GM21723 (cell line): ENCODE measurements at regions not wholly inside any gene's neighbourhood (a gene's known extent, or its start where the extent isn't known, plus 50 kb on each side); places are given as distances from the start of the nearest gene placed in this dataset.
A peak's percentile ranks its signal among the peaks of the same experiment; 100 is the strongest.
"Not testable (repeated sequence)": the region's sequence is repeated elsewhere in the genome, so short reads cannot be mapped to it uniquely, and the experiment has no call there.

Experiments used
- ATAC-seq: cut with Tn5 transposase; IDR thresholded peaks from one replicate; pipeline ENCODE4 v1.9.1; 2021; ENCODE audit warnings: mild to moderate bottlenecking, moderate library complexity; ENCODE audit not compliant: unreplicated experiment

DNA sequence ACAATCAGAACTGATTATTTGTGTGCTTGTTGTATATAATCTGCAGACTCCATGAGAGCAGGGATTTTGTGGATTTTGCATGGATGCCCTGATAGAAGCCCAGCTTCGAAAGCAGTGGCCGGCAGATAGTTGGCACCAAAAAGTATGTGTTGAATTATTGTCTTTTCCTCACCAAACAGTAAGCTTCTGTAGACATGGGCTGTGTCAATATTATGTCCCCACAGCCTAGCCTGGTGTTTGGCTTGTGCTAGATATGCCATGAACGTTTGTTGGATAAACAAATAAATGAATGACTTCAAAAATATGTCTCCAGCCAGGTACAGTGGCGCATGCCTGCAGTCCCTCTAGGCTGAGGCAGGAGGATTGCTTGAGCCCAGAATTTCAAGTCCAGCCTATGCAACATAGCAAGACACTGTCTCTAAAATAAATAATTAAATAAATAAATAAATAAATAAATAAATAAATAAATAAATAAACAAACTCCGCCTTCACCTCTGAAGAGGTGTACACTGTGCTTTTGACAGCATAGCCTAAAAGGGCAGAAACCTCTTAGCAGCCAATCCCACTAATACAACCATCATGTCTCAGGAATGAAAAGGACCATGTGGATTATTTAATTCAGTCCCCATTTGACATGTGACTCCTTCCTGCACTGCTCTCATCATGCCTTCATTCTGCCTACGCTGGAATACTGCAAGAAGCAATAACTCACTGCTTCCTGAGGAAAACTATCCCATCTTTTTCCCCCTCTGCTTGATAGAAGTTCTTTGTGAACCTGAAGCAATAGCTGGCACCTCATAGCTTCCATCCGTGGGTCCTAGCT lies 335.2 kb downstream of the FBXW7 start:
- ATAC-seq = no peak

DNA sequence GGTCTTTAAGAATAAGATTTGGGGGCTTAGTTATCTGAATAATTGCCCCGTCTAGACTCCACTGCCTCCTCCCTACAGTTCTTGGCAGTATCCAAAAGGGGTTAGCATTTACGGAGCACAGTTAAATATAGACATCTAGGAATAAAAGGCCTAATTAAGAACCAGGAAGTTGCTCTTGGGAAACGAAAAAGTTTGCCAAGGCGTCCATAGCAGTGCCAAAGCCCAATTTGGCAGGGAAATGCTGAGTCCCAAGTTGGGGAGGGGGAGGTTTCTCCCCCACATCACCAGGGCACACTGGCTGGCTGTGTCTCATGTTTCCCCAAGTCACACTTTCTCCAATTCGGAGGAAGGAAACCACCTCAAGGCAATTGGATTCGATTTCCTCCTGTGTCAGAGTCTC lies 338.7 kb downstream of the FBXW7 start:
- ATAC-seq = no peak

DNA sequence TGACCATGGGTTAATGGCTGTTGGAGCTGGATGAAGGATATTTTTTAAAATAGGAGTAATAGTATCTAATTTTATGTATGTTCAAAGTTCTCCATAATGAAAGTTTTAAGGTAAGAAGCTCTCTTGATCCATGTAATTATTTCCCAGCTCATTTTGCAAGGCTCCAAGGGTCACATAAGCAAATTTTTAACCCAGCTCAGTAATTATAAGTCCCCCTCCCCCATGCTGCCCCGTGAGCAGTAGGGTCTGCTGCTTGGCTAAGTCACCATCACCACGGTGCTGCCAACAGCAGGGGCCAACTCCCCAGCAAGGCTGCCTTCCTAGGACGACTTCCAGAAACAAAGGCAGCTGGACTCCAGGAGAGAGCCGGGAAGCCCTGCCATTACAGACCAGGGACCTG lies 340.0 kb downstream of the FBXW7 start:
- ATAC-seq = no peak

DNA sequence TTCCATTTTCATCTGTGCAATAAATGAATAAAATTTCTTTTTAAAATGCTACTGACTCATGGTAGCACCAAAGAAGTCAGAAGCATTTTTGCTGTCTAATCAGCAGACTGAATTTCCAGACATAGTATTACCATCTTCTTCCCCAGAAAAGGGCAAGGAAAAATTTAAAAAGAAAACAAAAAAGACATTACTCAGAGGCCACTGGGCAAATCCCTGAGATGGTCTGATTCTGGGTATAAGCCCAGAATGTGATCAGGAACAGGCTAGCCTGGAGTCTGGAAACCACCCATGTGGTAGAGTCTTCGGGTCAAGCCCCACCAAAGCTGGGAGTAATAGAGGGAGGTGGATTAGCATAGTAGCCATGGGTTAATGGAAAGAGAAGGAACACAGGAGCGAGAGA lies 342.8 kb downstream of the FBXW7 start:
- no peak for ATAC-seq

DNA sequence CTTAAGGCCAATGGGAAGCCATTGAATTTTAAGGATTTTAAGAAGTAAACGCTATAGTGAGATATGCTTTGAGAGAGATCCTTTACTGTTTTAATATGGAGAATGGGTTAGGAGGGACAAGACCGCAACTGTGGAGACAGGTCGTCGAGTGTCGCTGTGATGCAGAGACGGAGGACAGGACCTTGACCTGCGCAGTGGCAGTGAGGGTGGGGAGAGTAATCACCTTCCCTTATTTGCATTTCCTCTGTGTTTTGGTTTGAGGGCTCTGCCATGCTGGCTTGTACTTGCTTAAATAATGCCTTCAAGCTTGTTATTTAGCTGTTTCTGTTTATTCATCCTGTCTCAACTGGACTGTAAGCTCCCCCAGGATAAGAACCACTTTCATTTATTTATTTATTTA lies 345.0 kb downstream of the FBXW7 start:
- no peak for ATAC-seq

DNA sequence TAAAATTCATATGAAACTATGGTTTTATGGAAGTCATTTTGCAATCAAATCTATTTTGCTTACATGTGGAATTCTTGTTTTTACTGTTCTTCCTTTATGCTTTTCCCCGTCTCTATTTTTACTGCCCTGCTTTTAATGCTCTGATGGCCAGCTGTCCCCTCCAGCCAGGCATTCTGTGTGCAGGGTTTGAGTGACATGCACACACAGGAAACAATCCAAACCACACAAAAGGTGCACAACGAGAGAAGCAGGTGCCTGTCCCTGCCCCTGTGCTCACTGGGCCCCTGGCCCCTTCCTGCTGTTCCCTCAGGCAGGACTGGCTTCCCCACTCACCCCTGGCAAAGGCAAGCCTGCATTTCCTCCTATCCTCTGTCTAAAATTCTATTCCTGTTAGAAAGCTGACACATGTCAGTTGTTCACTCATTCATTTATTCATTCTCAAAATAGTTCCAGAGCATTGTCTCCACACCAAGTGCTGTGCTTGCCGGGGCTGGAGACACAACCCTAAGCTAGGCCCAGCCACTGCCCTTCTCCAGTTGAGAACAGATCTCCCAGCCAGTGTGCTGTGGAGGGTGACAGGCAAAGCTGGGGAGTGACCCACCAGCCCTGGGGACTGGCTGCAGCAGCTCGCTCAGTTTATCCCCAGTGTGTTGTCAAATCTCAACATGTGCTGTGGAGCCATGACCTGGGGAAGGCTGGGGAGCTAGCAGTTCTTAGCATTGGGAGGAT lies 346.3 kb downstream of the FBXW7 start:
- ATAC-seq = peak; percentile 83

DNA sequence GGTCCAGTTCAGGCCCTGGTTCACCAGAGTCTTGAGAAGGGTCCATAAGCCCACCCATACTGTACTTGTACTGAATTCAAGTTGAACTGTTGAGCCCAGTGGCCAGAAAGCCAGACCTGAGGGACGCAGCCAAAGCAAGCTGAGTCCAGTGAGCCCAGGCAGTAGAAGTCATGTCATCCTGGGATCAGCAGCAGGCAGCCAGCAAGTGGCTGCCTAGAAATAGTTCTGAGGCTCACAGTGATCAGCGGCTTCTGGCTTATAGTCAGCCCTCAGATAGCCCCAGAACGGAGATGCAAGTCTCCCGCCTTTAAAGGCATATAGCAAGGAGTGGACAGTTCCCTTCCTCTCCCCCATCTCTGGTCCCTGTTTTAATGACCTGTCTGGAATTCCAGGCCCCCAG lies 347.1 kb downstream of the FBXW7 start:
- ATAC-seq = no peak

DNA sequence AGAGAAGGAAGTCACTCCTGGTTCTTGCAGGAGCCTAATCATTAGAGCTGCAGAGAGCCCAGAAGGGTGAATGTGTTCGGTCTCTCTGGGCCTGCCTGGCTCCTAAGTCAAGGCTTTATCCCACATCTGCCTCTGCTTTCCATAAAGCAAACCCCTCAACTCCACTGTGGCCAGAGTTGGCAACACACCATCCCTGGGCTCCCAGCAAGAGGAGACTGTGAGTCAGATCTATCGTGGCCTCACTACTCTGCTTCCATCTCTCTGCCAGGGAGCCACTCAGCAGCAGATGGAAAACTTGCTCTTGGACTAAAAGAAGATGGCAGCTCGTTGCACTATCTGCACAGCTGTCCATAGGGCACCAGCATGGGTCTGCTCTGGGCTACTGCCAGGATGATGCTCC lies 348.2 kb downstream of the FBXW7 start:
- no peak for ATAC-seq

DNA sequence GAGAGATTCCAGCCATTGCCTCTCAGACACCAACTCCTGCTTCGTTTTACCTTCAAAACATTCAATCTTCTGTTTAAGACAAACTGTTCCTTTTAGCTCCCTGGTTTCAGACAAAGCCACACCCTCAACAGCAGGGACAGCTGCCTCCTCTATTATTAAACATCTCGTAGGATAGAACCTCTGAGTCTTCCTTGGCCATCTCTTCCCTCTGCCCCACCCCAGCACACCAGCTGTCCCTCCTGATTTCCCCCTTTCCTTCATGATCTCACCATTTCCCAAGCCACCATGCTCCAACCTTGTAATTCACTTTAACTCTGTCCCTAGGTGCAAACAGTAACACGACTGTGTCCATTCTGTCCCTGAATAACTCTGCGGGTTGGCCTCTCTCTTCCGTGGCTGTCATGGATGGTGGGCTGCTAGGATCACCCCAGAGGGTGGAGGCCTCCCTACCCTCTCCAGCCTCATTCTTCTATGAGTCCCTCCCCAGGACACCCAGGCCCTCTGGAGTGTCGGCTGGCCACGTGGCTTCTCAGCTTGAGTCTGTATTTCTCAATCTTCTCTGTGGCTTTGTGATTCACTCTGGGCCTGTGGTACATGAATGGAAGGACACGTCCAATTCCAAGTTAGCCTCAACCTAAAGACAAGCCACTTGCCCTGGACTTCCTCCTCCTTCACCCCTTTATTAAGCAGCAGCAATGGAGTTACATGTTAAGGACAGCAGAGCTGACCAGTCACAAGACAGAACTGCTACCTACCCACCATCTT lies 349.9 kb downstream of the FBXW7 start:
- no peak for ATAC-seq

DNA sequence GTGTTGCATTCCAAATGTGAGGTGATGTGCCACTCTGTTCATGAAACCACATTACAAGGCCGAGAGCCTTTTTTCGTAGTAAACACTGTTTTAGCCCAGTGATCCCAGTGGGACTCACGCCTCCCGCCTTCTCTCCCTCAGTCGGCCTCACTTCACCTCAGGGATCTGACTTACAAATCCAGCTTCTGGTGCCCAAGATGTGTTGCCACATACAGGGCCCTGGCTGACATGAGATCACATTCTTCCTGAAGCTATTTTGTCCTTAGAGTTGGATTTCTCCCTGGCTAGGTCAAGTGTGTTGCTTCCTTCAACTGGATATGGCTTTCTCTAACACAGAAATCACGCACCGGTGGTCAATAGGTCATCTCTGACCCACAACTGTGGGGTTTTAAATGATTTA lies 354.7 kb downstream of the FBXW7 start:
- no peak for ATAC-seq

DNA sequence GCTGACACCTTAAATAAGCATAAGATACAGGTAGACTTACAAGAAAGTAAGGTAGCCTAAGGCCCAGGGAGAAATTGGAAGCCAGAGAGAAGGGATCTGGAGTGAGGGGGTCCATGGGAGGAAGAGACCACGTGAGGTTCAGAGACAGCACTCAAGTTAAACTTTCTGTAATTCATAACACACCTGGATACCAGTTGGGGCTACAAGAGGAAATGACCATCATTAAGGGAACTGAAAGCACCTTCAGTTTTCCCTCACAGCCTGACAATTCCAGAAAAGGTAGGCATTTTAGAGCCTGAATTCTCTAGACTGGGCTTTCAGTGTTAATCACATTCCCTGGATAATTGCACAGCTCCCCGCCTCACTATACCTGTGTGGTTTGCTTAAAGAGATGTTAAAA lies 355.5 kb downstream of the FBXW7 start:
- no peak for ATAC-seq

DNA sequence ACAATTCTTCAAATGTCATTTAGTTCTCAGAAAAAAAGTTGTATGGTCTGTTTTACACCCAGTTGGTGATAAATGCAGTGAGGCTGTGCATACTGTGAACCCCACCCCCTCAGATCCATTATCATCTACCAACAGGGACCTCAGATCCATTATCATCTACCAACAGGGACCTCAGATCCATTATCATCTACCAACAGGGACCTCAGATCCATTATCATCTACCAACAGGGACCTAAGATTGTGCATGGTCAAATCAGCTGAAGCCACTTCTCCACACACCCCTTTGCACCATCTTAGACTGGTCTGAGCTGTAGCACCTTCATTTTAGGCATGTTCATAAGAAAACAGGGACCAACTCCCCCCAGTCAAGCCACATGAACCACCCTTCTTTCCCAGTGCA lies 358.4 kb downstream of the FBXW7 start:
- not testable (repeated sequence) for ATAC-seq

DNA sequence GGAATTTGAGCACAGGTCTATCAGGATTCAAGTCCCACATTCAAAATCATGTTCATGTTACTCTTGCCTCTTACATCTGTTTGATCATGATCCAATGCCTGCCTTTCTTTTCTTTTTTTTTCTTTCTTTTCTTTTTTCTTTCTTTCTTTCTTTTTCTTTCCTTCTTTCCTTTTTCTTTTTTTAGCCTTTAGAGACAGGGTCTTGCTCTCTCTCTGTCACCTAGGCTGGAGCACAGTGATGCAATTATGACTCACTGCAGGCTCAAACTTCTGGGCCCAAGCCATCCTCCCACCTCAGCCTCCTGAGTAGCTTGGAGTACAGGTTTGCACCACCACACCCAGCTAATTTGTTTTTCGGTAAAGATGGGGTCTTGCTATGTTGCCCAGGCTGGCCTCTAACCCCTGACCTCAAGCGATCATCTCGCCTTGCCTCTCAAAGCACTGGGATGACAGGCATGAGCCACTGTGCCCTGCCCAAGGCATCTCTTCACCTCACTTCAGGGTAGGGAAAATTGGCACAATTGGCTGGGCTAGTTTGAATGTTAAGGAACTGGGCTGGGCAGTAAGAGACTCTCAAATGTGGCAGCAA lies 359.2 kb downstream of the FBXW7 start:
- ATAC-seq = no peak

DNA sequence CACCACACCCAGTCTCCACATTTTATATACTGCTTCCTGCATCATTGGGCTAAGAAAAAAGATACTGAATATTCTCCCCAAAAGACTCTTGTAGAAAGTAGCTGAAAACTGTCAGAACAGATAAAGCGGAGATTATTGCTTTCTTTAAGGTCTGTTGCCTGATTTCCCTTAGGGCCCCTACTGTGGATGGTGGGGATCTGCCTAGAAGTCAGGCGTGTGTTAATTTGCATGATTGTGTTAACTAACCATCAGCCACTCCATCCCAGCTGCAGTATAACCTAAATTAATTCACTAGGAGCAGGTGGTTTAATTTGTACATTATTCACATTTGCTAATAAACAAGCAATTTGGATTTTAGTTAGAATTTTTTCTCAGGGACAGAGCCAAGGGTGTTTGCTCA lies 360.3 kb downstream of the FBXW7 start:
- ATAC-seq = no peak

DNA sequence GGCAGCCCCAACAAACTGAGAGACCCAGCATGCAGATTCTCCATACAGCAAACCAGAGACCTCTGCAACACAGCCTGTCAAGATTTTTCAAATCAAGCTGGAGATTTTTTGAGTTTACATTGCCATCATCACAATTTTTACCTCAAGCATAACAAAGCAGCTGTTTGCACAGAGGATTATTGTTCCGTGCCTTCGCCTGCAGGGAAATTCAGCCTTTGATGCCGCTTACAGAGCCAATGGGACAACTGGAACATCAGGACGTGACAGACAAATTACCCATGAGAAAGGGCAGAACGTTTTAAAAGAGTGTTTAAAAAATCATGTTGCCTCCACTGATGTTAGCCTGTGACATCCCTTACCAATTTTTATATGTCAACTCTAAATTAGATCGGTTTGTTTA lies 363.7 kb downstream of the FBXW7 start:
- ATAC-seq = no peak

DNA sequence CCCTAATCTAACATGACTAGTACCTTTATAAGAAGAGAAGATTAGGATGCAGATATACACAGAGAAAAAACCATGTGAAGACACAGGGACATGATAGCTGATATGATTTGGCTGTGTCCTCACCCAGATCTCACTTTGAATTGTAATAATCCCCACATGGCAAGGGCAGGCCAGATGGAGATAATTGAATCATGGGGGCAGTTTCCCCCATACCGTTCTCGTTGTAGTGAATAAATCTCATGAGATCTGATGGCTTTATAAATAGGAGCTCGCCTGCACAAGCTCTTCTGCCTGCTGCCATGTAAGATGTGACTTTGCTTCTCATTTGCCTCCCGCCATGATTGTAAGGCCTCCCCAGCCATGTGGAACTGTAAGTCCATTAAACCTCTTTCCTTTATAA lies 364.3 kb downstream of the FBXW7 start:
- no peak for ATAC-seq

DNA sequence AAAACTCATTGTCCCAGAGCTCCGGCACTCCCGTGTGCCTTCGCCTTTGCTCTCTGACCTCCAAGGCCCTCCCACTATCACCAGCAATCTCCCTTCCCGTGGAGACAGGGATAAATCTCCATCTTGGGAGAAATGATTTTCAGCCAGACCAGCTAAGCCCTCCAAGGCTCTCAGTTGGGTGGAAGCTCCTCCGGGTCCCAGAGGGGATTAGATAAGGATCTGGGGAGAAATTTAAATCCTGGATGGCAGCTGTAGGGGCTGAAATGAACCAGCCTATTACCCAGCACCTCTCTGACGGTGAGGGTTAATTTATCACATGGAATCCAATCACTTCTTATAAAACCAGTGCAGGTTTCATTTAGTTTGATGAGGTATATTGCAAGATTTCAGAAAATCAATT lies 366.2 kb downstream of the FBXW7 start:
- ATAC-seq = no peak

DNA sequence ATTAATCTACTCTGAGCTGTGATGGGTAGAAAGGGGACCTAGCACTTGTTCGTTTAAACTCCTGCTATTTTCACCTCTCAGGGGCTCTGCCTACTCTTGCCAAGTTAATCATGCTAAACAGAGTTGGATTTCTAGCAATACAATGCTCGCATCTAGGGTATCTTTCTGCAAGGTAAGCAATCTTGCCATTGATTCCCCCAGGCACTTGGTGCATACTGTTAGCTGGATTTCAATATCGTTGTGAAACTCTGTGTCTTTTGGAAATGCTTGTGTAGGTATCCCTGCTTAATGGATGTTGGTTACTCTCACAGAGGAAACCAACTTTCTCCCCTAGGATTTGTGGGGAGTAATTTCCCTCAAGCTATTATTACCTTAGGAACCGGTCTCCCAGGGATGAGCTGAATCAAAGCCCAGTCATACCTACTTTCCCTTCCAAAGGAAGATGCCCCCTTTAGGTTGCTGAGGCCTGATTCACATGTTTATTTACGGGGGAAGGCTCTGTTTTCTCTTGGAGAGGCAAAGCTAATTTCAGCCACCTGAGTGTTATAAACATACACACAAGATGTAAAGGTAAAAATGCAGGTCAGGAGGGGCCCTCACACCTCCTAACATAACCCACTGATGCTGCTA lies 366.8 kb downstream of the FBXW7 start:
- no peak for ATAC-seq

DNA sequence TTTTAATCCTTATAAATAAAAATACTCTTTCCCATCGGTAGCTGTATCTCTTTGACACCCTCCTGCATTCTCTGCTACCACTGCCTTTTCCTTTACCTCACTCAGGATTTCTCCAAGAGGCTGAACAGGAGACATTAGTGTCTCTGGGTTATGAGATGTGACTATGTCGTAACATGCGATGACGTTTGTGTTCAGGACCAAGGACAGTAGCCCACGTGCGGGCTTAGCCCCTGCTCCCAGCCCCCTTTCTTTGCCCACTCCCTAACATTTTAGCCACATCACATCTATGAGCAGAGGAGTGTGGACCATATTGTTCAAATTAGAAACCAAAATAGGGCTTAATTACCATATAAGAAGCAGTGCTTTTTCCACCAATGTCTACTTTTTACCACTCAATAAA lies 369.3 kb downstream of the FBXW7 start:
- no peak for ATAC-seq

DNA sequence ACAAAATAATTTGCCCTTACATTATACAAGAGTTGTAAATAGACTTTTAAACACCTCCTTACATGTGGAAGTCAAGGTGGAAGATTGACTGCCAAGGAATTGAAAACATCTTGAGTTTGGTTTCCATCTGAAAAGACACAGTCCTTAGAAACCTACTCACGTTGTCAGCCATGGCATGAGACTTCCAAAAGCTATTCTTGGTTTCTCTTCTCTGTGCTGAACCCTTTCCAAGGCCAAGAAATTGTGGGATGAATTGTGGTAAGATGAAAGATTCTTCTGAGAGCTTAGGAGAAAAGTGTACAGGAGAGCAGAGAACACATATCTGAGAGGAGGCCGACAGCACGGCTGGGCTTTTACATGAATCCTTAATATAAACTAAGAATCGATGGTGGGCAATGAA lies 370.0 kb downstream of the FBXW7 start:
- ATAC-seq = no peak

DNA sequence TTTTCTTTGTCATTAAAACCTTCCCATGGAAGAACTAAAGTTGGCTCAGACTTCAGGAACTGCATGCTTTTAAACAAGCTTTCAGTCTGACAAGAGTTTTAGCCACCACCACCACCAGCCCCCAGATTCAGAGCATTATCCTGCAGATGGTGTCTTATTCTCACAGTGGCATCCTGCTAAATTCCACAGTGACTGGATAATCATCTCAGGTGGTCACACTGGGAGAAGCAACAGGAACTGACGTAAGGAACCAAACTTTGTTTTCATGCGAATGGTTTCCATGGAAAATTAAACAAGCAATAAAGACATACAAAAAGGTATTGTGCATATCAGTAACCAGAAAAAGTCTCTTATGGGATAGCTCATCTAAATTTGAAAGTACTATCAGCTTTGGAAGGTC lies 370.7 kb downstream of the FBXW7 start:
- no peak for ATAC-seq
